ENCODE measurements at regions not wholly inside any gene's neighbourhood (a gene's known extent, or its start where the extent isn't known, plus 50 kb on each side); places are given as distances from the start of the nearest gene placed in this dataset.

DNA sequence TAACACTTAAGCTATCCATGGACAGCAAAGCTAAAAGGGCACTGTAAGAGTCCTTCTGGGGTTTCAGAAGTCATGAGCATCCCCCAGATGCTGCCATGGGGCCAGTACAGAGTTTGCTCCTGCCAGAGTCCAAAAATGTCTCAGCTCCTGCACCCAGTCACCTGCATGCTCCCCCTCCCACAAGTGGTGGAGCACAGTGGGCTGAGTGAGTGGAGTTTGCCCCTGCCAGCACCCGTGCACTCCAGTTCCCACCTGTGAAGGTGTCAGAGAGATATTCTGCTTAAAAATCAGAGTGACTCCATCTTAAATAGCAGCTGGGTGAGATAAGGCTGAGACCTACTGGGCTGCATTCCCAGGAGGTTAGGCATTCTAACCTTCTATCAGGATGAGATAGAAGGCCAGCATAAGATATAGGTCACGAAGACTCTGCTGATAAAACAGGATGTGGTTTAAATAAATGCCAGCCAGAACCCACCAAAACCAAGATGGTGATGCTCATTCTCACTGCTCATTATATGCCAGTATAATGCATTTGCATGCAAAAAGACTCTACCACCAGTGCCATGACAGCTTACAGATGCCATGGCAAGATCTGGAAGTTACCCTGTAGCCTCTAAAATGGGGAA lies 140.1 kb upstream of the ZNF92 start:
- Histone ChIP-seq H3K9me3 (ENCODE audit: insufficient read depth, low read depth, low read length) (no peaks in the 10 kb centered on the region), H3K4me2 (ENCODE audit: low read depth, low read length, poor library complexity, severe bottlenecking) (peak overlapping the region; percentile 59), H3K9me2 (replicated peaks; ENCODE audit: low read depth, low read length) (no peaks in the 10 kb centered on the region), H3K4me1 (ENCODE audit: insufficient read depth, low read length, poor library complexity, severe bottlenecking) (peaks cover 25% of the 10 kb centered on the region), H2AFZ (ENCODE audit: low read length) (peak overlapping the region; percentile 53; the same call in 1 of the 2 replicates), H4K20me1 (ENCODE audit: insufficient read depth, low read length, poor library complexity, severe bottlenecking) (no peaks in the 10 kb centered on the region), H3K27me3 (ENCODE audit: insufficient read depth, low read length, poor library complexity, severe bottlenecking) (no peaks in the 10 kb centered on the region), H3K79me2 (ENCODE audit: insufficient read depth, low read length) (no peaks in the 10 kb centered on the region), H3K9ac (ENCODE audit: low read depth, low read length, poor library complexity, severe bottlenecking) (no peak overlapping the region), H3K4me3 (ENCODE audit: low read length, poor library complexity, severe bottlenecking) (peak overlapping the region; percentile 26), H3K36me3 (ENCODE audit: insufficient read depth, low read length) (no peaks in the 10 kb centered on the region), H3F3A (ENCODE audit: low read depth) (no peaks in the 10 kb centered on the region)
- TF ChIP-seq EZH2phosphoT487 (IDR thresholded peaks at IDR 0.05; ENCODE audit: borderline replicate concordance): no peak
- TF ChIP-seq, protein P1, sequence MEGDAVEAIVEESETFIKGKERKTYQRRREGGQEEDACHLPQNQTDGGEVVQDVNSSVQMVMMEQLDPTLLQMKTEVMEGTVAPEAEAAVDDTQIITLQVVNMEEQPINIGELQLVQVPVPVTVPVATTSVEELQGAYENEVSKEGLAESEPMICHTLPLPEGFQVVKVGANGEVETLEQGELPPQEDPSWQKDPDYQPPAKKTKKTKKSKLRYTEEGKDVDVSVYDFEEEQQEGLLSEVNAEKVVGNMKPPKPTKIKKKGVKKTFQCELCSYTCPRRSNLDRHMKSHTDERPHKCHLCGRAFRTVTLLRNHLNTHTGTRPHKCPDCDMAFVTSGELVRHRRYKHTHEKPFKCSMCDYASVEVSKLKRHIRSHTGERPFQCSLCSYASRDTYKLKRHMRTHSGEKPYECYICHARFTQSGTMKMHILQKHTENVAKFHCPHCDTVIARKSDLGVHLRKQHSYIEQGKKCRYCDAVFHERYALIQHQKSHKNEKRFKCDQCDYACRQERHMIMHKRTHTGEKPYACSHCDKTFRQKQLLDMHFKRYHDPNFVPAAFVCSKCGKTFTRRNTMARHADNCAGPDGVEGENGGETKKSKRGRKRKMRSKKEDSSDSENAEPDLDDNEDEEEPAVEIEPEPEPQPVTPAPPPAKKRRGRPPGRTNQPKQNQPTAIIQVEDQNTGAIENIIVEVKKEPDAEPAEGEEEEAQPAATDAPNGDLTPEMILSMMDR (conservative IDR thresholded peaks at IDR 0.05; ENCODE audit: low read length): no peak

DNA sequence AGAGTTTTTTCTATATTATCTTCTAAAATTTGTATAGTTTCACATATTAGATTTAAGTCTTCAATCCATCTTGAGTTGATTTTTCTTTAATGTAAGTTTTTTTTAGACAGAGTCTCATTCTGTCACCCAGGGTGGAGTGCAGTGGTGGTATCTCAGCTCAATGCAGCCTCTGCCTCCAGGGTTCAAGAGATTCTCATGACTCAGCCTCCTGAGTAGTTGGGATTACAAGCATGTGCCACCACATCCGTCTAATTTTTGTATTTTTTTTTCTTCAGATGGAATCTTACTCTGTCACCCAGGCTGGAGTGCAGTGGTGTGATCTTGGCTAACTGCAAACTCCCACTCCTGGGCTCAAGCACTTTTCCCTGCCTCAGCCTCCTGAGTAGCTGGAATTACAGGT lies 143.4 kb upstream of the ZNF92 start:
- Histone ChIP-seq H3K9ac (ENCODE audit: low read depth, low read length, poor library complexity, severe bottlenecking) (no peak overlapping the region), H3K4me3 (ENCODE audit: low read length, poor library complexity, severe bottlenecking) (no peak overlapping the region), H3K36me3 (ENCODE audit: insufficient read depth, low read length) (no peaks in the 10 kb centered on the region), H3F3A (ENCODE audit: low read depth) (no peaks in the 10 kb centered on the region), H3K79me2 (ENCODE audit: insufficient read depth, low read length) (no peaks in the 10 kb centered on the region), H3K9me3 (ENCODE audit: insufficient read depth, low read depth, low read length) (no peaks in the 10 kb centered on the region), H3K27me3 (ENCODE audit: insufficient read depth, low read length, poor library complexity, severe bottlenecking) (no peaks in the 10 kb centered on the region), H3K4me2 (ENCODE audit: low read depth, low read length, poor library complexity, severe bottlenecking) (no peak overlapping the region), H4K20me1 (ENCODE audit: insufficient read depth, low read length, poor library complexity, severe bottlenecking) (no peaks in the 10 kb centered on the region), H2AFZ (ENCODE audit: low read length) (no peak overlapping the region), H3K4me1 (ENCODE audit: insufficient read depth, low read length, poor library complexity, severe bottlenecking) (peaks cover 23% of the 10 kb centered on the region), H3K9me2 (replicated peaks; ENCODE audit: low read depth, low read length) (no peaks in the 10 kb centered on the region)
- TF ChIP-seq, protein P1 (conservative IDR thresholded peaks at IDR 0.05; ENCODE audit: low read length): no peak
- TF ChIP-seq EZH2phosphoT487 (IDR thresholded peaks at IDR 0.05; ENCODE audit: borderline replicate concordance): no peak

- no peaks in the 10 kb centered on the region for H3K9me3 ChIP-seq (ENCODE audit: insufficient read depth, low read depth, low read length)
- H3K4me2 ChIP-seq (ENCODE audit: low read depth, low read length, poor library complexity, severe bottlenecking): no peak overlapping the region
- no peaks in the 10 kb centered on the region for H3K27me3 ChIP-seq (ENCODE audit: insufficient read depth, low read length, poor library complexity, severe bottlenecking)
- H3F3A ChIP-seq (ENCODE audit: low read depth): no peaks in the 10 kb centered on the region
- no peaks in the 10 kb centered on the region for H3K9me2 ChIP-seq (replicated peaks; ENCODE audit: low read depth, low read length)
- H3K4me3 ChIP-seq (ENCODE audit: low read length, poor library complexity, severe bottlenecking): no peak overlapping the region
- H3K79me2 ChIP-seq (ENCODE audit: insufficient read depth, low read length): no peaks in the 10 kb centered on the region
- no peaks in the 10 kb centered on the region for H4K20me1 ChIP-seq (ENCODE audit: insufficient read depth, low read length, poor library complexity, severe bottlenecking)
- H3K36me3 ChIP-seq (ENCODE audit: insufficient read depth, low read length): no peaks in the 10 kb centered on the region
- H3K9ac ChIP-seq (ENCODE audit: low read depth, low read length, poor library complexity, severe bottlenecking): no peak overlapping the region
- TF ChIP-seq EZH2phosphoT487 (IDR thresholded peaks at IDR 0.05; ENCODE audit: borderline replicate concordance): no peak
- TF ChIP-seq, protein P1 (conservative IDR thresholded peaks at IDR 0.05; ENCODE audit: low read length): no peak
- no peak overlapping the region for H2AFZ ChIP-seq (ENCODE audit: low read length)
- no peaks in the 10 kb centered on the region for H3K4me1 ChIP-seq (ENCODE audit: insufficient read depth, low read length, poor library complexity, severe bottlenecking)
These were observed 148.1 kb upstream of the ZNF92 start for GRCh38 chr7:65225422-65226006.
